GM21515 (cell line): ENCODE measurements at regions not wholly inside any gene's neighbourhood (a gene's known extent, or its start where the extent isn't known, plus 50 kb on each side); places are given as distances from the start of the nearest gene placed in this dataset.

Source experiments
- ATAC-seq: cut with Tn5 transposase; IDR thresholded peaks from one replicate; pipeline ENCODE4 v1.9.1; 2021; ENCODE audit not compliant: unreplicated experiment

DNA sequence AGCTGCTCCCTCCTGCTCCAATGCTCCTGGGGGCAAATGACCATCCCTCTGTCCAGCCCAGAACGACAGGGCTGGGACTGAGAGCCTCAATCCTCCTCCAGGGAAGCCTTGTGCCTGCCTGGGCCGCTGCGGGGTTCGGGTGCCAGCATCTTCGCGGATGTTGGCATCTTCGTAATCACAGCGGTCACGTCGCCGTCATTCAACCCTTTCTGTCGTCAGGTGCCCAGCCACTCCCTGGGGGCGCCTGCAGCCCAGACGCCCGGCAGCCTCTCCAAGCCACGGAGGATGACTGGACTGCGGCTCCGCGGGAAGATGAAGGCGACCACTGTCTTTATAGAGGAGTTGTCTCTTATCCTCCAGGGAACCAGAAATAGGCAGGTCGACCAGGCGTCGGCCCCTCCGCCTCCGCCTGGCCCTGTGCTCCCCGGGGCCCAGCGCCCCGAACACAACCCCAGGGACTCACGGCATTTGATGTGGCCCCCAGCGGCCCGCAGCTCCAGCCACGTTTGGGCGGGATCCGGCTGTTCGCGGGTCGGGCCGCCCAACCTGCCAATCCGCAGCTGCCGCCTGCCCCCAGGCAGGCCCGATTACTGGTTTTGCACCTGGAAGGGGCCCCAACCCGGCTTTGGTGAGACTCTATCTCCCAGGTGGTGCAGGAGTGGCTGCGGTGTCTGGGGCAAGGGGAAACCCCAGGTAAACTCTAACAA is 113.9 kb downstream of the THNSL2 start:
- ATAC-seq, result no peak

DNA sequence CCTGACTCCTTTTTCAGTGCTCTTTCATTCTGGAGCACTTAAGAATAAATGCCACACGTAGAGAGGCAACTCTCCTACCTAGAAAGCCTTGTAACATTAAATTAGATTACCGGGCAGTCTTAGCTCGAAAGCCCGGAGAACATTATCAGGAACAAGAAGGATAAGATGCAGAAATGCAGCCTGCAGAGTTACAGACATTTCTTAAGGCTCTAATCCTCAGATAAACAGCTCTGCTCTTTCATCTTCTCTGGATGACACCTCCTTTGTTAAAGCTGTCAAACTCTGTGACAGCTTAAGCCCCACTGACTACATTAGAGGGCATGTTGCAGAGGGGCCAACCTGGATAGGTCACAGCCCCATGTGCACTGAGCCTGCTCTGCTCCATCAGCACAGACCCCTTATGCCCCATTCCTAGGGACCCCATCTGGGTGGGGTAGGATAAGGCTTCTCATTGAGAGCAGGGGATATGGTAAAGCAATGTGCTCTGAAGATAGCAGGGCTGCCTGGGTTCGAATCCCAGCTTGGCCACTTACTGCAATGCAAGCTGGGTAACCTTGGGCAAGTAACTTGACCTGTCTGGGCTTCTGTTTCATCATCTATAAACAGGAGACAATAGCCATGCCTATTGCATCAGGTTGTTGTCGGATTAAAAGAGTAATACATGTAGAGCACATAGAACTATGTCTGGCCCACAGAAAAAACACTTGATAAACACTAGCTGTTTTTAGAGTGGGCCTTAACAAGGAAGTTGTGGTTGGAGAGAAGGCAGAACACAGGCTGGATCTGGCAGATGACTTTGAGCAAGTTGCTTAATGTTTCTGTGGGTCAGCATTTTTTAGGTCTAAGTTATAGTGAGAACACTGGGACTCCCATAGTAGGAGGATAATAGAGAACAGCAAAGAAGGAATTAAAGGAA is 111.4 kb downstream of the THNSL2 start:
- no peak for ATAC-seq

- ATAC-seq, result no peak
Measured at GRCh38 chr2:88269836-88270235, 99.7 kb downstream of the THNSL2 start.

DNA sequence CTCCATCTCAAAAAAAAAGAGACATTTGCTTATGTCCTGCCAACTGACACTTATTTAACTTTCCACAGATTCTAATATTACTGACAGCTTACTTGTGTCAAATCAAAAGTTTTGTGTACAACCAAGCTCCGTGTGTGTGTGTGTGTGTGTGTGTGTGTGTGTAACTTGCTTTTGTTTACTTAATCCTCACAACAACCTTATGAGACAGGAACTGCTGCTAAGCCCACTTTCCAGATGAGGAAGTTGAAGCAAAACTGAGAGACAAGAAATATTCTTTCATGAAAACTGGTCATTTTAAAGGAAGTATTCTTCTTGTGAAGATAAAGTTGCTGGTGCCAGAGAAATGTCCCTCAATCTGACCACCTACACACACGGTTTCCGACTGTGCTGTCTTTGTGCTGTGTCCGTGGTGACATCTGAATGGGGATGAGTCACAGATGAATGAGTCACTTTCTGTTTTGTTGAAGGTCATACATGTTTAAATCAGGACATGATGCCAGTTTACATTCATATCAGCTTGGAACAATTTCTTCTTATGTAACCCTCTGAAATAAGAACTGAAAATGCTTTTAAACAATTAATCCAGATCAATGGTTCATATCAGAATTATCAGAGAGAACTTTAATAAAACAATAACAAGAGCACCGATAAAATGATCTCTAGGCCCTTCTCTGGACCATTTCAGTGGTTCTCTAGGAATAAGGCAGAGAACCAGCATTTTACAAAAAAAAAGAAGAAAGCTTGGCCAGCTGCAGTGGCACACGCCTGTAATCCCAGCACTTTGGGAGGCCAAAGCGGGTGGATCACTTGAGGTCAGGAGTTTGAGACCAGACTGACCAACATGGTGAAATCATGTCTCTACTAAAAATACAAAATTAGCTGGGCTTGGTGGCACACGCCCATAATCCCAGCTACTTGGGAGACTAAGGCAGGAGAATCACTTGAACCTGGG is 95.5 kb downstream of the THNSL2 start:
- no peak for ATAC-seq

GRCh38 chr2:88263861-88264260 is 93.7 kb downstream of the THNSL2 start:
- ATAC-seq, result no peak

DNA sequence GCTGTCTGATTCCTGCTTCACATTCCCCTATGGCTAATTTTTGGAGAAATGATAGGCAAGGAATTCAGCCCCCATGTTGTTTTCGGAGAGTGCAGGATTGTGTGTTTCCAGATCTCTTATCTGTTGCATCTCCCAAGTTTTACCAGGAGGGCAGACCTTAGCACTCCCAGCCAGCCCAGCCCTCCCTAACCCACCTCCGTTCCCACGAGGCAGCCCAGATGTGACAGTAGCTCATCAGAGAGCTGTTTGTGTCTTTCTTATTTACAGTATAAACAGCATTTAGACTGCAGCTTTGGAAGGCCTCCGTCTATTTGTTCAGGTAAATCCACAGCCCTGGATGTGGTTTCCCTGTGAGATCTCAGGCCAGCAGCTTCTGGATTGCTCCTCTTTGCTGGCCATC is 91.6 kb downstream of the THNSL2 start:
- ATAC-seq, result no peak

GRCh38 chr2:88258208-88258607 is 88.1 kb downstream of the THNSL2 start:
- no peak for ATAC-seq

DNA sequence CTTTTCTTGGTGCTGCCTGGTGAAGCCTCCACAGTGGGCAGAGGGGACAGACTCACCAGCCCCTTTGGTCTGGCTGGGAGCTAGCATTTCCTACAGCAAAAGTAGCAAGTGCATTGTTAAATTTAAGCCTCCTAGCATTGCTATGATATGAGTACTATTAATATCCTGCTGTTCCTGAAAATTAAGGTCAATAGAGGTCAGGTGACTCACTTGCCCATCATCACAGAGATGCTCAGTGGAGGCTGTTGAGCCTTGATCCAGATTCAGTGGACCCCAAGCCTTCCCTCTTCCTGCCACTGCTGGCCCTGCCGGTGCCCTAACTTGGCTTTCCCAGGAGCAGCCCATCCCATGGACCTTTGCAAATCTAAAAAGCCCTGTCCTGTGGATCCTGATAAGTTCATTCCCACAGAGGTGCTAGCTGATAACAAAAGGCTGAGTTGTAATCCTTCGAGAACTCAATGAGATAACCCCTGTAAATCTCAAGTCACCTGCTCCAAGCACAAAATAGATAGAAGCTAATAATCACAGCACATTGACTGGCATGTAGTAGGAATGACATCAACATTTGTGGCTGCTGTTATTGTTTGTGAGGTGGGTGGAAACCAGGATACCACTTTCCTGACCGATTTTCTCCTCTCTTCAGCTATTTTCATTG is 84.4 kb downstream of the THNSL2 start:
- ATAC-seq, result no peak

DNA sequence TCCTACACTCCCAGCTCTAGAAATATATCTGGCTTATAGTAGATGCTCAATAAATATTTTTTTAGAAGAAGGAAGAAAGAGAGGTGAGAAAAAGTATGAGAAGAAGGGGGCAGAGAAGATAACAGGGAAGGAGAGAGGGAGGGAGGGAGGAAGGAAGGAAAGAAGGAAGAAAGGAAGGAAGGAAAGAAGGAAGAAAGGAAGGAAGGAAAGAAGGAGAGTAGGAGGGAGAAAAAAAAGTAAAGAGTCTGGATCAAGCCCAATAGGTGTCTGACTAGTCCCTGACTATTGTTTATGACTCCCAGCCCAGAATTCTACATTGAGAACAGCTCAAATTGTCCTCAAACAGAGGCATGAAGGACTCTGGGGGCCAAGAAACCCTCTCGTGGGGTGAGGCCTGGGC is 83.9 kb downstream of the THNSL2 start:
- no peak for ATAC-seq

- ATAC-seq, result no peak
Measured at GRCh38 chr2:88253375-88253774, 83.2 kb downstream of the THNSL2 start.

GRCh38 chr2:88252646-88253045 is 82.5 kb downstream of the THNSL2 start:
- no peak for ATAC-seq

DNA sequence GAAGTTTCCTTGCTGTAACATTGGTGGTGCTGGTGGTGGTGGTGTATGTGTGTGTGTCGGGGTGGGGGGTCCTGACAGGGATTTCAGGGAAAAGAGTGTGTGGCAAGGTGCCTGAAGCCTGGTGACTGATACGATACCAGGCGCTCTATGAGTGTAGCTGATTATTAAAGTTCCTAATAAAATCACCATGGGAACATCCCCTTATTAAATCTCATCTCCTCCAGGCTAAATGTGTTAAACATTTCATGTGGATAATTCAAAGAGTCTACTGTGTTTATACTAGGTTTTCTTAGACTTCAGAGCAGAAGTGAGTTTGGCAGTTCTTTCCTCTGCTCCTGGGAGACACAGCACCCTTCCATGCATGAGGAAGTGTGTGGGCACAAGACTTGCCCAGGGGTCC is 82.0 kb downstream of the THNSL2 start:
- ATAC-seq, result no peak

- ATAC-seq, result no peak
Measured at GRCh38 chr2:88250404-88250803, 80.3 kb downstream of the THNSL2 start.

- no peak for ATAC-seq
Measured at GRCh38 chr2:88248280-88248828, 78.2 kb downstream of the THNSL2 start.

DNA sequence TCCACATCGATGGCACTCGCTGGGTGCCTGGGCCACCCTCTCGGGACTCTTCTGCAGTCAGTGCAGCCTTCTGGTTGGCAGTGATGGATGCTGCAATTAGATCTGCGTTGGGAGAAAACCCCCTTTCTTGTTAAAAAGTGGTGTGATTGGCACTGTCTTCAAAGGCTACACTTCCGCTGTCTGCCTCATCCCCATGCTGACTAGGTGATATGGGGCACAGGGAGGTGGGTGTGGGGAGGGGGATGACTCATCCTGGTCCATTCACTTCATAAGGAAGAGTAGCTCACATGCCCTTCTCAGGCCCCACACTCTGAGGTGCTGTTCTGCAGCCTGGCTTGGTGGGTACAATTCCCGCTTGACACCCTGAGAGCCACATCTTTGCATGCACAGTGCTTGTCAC is 77.4 kb downstream of the THNSL2 start:
- no peak for ATAC-seq

DNA sequence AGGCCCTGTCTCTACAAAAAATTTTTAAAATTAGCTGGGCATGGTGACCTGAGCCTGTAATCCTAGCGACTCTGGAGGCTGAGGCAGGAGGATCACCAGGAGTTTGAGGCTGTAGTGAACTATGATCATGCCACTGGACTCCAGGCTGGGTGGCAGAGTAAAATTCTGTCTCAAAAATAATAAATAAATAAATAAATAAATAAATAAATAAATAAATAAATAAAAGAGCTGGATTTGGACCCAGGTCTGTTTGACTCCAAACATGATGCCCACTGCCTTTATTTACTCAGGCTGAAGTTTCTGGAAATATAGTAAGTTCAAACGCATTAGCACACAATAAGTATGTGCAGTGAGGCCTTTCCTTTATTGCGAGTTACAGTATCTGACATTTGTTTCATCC is 75.0 kb downstream of the THNSL2 start:
- no peak for ATAC-seq

DNA sequence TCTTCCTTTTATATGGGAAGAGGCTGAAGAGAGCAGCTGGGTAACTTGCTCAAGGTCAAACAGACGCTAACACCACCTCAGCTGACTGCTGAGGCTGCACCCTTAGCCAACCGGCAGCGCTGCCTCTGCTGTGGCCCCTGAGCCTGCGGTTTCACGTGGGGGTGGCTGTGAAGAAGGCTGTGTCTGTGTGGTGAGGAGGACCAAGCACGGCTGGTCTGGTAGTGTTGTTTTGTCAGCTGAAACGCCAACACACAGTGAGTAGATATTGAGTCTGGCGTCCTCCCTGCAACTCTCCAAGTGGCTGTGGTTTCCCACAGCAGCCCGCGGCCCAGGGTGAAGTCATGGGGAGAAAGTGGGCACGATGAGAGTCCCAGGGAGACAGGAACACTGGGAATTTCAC is 69.6 kb downstream of the THNSL2 start:
- no peak for ATAC-seq

- no peak for ATAC-seq
Measured at GRCh38 chr2:88236666-88237065, 66.5 kb downstream of the THNSL2 start.
